ENCODE measurements at regions not wholly inside any gene's neighbourhood (a gene's known extent, or its start where the extent isn't known, plus 50 kb on each side); places are given as distances from the start of the nearest gene placed in this dataset.
A peak's percentile ranks its signal among the peaks of the same experiment; 100 is the strongest.
"Not testable (repeated sequence)": the region's sequence is repeated elsewhere in the genome, so short reads cannot be mapped to it uniquely, and the experiment has no call there.

- TF ChIP-seq RARB (CRISPR knock-in tag; IDR thresholded peaks at IDR 0.05); CEBPB (IDR thresholded peaks at IDR 0.05); EHF (CRISPR knock-in tag; IDR thresholded peaks at IDR 0.05); HMGXB4 (CRISPR knock-in tag; IDR thresholded peaks at IDR 0.05; ENCODE audit: borderline replicate concordance); HOXB5 (CRISPR knock-in tag; IDR thresholded peaks at IDR 0.05); POLR2A (IDR thresholded peaks at IDR 0.05; ENCODE audit: low read length); ESRRA (IDR thresholded peaks at IDR 0.05; ENCODE audit: borderline replicate concordance, low read length); USF2 (IDR thresholded peaks at IDR 0.05); EP300 (IDR thresholded peaks at IDR 0.05); MYC (IDR thresholded peaks at IDR 0.05; ENCODE audit: borderline replicate concordance, low read length); JUN (IDR thresholded peaks at IDR 0.05): not testable (repeated sequence)
- TF ChIP-seq CTCF (IDR thresholded peaks at IDR 0.05) (0 out of 3 replicates have a peak, but pooled peaks have one; percentile 13), RAD21 (conservative IDR thresholded peaks at IDR 0.05 in 1 of 2, IDR thresholded peaks at IDR 0.05 in 1 of 2) (0 out of 5 replicates have a peak, but pooled peaks of 1 of the 2 experiments have one; percentile 14)
Measured at GRCh38 chr7:35945621-35946020, 144.8 kb downstream of the SEPTIN7 start.
